T47D (cell line): ENCODE measurements at regions not wholly inside any gene's neighbourhood (a gene's known extent, or its start where the extent isn't known, plus 50 kb on each side); places are given as distances from the start of the nearest gene placed in this dataset.
A peak's percentile ranks its signal among the peaks of the same experiment; 100 is the strongest.
"Not testable (repeated sequence)": the region's sequence is repeated elsewhere in the genome, so short reads cannot be mapped to it uniquely, and the experiment has no call there.

Experiments used
- DNase-seq, 2 experiments: peaks; one replicate each; pipeline versions ENCODE4 v3.0.0 to v3.0.0-alpha.2; 2011 to 2012; ENCODE audit warnings: low read depth in 1 of 2, low spot score in 1 of 2
- JUND ChIP-seq: IDR thresholded peaks from 2 replicates; pipeline ENCODE4 v1.6.1; 2012; ENCODE audit warnings: low read depth
- in situ Hi-C: cut with HindIII; loops from 2 replicates; pipeline ENCODE4 v1.10.0; 2016; ENCODE audit warnings: low sequenced_read_pairs, low pct_unique_long_range_greater_than_20kb

- in situ Hi-C loops, result no loop called here
- no peak for TF ChIP-seq JUND
- no peak for DNase-seq
Observed at GRCh38 chr3:189375532-189375931, 203.8 kb downstream of the TPRG1 start.

DNA sequence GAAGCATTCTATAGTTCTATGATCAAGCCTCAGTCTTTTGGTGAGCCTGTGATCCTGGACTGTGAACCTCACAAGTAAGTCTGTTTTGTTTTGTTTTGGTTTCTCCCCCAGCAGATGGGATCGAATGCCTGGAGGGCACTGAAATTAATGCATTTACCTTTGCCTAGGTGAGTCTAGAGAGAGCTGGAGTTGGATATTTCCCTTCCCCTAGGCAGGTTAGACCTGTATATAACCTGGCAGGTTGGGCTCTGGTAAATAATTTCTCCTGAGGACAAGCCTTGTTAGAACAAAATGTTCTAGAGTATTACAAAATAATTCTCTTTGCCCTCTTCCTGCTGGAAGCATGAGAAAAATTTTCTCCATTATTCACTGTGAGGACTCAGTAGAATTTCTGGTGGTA, 211.9 kb downstream of the TPRG1 start:
- DNase-seq, result peak; percentile 28 to 89
- in situ Hi-C loops, result no loop called here
- TF ChIP-seq JUND, result no peak

DNA sequence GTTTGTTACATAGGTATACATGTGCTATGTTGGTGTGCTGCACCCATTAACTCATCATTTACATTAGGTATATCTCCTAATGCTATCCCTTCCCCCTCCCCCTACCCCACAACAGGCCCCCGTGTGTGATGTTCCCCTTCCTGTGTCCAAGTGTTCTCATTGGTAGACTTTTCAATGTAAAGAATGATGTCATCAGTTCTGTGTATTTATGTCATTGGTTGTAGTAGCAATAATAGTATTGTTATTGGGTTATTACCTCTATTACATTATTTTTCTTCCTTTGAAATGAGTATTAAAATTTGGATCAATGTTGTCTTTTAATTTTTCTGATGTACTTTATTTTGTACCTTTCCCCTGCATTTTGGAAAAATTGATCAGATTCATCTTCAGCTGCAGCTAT, 214.1 kb downstream of the TPRG1 start:
- in situ Hi-C loops, DNase-seq: not testable (repeated sequence)

- DNase-seq, result no peak
- in situ Hi-C loops, result no loop called here
- no peak for TF ChIP-seq JUND
Observed at GRCh38 chr3:189386739-189387138, 215.0 kb downstream of the TPRG1 start.

- in situ Hi-C loops, result no loop called here
- no peak for DNase-seq
- no peak for TF ChIP-seq JUND
Observed at GRCh38 chr3:189389346-189389745, 217.6 kb downstream of the TPRG1 start.

DNA sequence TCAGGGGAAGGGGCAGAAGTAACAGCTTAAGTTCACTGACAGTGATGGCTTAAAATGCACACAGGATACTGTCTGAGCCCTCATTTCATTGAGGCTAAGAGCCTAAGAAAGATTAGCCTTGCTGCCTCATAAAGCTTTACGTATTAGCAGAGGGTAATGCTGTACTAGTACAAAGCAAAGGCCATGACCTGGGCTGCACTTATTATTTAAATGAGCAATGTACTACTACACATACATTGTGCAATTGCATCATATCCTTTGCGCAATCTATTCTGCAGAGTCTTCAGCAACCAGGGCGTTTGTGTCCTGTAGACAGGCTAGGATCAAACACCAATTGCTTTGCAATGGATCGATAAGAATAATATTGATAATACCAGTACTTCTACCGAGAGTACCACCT, 221.8 kb downstream of the TPRG1 start:
- TF ChIP-seq JUND, result no peak
- DNase-seq, result no peak
- in situ Hi-C loops, result no loop called here

DNA sequence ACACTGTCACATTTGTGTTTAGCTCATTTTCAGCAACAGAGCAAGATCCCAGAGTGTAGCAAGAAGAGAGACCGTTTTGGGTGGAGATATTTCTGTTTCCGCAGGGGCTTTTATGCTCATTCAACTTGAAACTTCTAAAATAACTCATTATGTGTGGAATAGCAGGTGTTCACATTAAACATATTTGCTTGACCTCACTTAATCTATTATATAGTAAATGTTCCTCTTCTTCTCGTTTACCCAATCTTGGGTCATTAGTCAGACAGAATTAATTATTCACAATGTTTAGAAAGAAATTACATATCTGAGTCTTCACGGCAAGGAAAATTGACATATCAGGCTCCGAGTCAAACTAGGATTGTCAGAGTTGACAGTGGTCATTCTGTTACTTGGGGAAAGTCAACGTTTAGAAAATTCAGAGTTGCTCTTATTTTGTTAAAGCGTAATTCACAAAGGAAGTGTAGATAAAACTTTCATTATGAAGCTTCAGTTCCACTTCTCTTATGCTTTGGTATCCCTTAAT, 222.9 kb downstream of the TPRG1 start:
- no peak for TF ChIP-seq JUND
- DNase-seq, result no peak
- in situ Hi-C loops, result no loop called here

DNA sequence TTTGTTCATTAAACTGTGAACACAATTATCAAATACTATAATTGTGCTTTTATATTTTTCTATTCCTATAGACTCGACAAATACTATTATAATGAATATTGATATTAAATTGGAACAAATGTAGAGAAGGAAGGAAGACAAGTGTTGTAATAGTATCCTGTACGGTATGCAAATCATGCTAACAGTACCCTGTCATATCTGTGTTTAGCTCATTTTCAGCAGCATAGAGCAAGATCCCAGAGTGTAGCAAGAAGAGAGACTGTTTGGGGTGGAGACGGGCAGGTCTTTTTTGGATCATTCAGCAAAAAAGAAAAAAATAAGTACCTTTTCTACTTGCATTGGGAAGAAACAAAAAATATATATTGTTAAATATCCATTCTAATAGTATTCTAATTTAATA, 224.1 kb downstream of the TPRG1 start:
- in situ Hi-C loops, result no loop called here
- no peak for TF ChIP-seq JUND
- no peak for DNase-seq

GRCh38 chr3:189398656-189399055, 226.9 kb downstream of the TPRG1 start:
- in situ Hi-C loops, result no loop called here
- no peak for TF ChIP-seq JUND
- no peak for DNase-seq

DNA sequence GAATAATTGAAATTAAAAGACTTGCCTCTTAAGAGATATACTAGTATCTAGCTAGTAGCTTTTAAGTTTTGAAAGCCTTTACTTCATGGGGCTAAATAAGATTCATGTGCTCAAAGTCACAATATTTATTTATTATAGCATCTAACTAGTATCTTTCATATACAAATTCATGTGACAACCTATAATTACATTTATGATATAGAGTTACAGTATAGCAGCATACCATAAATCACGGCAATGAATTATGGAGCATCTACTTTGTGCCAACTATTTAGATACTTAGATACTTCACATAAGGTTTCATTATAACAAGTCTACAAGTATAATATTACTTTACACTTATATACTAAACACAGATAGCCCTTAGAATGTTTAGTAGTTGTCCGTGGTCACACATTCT, 229.4 kb downstream of the TPRG1 start:
- DNase-seq, result no peak
- in situ Hi-C loops, result no loop called here
- TF ChIP-seq JUND, result no peak

DNA sequence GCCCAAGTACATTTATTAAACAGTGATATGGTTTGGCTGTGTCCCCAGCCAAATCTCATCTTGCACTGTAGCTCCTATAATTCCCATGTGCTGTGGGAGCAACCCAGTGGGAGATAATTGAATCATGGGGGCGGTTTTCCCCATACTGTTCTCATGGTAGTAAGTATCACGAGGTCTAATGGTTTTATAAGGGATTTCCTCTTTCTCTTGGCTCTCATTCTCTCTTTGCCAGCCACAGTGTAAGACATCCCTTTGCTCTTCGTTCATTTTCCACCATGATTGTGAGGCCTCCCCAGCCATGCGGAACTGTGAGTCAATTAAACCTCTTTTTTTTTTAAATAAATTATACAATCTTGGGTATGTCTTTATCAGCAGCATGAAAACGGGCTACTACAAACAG, 228.0 kb upstream of the TP63 start:
- no peak for DNase-seq
- TF ChIP-seq JUND, result no peak
- in situ Hi-C loops, result no loop called here

GRCh38 chr3:189404024-189404423, 227.2 kb upstream of the TP63 start:
- TF ChIP-seq JUND, result no peak
- no peak for DNase-seq
- in situ Hi-C loops, result no loop called here

GRCh38 chr3:189404797-189405484, 226.2 kb upstream of the TP63 start:
- in situ Hi-C loops, result no loop called here
- DNase-seq, result peak; percentile 16 to 41
- no peak for TF ChIP-seq JUND

DNA sequence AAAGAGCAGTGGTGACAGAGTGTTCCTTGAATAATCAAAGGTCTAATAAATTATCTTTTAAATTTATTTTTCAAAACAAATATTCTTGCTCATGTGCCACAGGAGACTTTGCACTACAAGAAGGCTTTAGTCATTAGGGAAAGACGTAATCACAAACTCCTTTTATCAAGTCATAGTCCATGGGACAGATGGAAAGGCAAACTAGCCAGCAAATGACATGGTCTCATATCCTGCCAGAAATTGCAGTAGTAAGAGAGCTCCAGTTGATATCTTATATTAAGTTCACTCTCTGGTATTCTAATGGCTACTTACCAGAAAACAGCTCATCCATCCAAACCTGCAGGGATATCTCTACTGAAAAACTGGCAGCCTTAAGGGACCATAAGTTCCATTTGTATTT, 225.0 kb upstream of the TP63 start:
- in situ Hi-C loops, result no loop called here
- no peak for TF ChIP-seq JUND
- no peak for DNase-seq
